ENCODE measurements at regions not wholly inside any gene's neighbourhood (a gene's known extent, or its start where the extent isn't known, plus 50 kb on each side); places are given as distances from the start of the nearest gene placed in this dataset.

DNA sequence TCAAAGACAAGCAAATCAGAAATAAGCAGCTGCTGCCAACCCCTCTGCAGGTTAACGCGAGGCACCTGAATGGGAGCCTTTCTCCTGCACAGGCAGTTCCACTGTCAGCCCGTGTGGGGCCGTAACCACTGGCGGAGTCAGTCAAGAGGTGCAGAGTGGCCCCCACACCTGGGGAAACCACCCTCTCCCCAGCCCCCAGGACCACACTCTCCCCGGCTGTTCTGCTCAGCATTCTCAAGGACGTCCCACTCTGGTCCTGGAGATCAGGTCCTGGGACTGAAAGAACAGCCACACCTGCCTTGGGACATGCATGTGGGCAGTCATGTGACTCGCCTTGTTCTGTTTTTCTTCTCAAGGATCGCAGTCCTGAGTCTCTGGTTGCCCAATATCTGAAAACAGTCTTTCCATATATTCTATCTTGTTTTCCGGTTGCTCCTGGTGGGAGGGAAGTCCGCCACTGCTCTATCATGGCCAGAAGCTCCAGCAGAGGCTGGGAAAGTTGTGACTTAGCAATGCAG, 252.5 kb downstream of the PTPRU start:
- Histone ChIP-seq H3K36me3 (ENCODE audit: low read depth) (no peaks in the 10 kb centered on the region), H3K4me3 (no peak overlapping the region), H3K9me3 (no peaks in the 10 kb centered on the region), H3K4me1 (ENCODE audit: low read depth) (no peaks in the 10 kb centered on the region)
- ATAC-seq: no peak
- TF ChIP-seq, protein P1, sequence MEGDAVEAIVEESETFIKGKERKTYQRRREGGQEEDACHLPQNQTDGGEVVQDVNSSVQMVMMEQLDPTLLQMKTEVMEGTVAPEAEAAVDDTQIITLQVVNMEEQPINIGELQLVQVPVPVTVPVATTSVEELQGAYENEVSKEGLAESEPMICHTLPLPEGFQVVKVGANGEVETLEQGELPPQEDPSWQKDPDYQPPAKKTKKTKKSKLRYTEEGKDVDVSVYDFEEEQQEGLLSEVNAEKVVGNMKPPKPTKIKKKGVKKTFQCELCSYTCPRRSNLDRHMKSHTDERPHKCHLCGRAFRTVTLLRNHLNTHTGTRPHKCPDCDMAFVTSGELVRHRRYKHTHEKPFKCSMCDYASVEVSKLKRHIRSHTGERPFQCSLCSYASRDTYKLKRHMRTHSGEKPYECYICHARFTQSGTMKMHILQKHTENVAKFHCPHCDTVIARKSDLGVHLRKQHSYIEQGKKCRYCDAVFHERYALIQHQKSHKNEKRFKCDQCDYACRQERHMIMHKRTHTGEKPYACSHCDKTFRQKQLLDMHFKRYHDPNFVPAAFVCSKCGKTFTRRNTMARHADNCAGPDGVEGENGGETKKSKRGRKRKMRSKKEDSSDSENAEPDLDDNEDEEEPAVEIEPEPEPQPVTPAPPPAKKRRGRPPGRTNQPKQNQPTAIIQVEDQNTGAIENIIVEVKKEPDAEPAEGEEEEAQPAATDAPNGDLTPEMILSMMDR (IDR thresholded peaks at IDR 0.05): no peak
- intact Hi-C loops (cut with DNase I, micrococcal nuclease): no loop called here
- no peak for DNase-seq

GRCh38 chr1:29488086-29488793, 251.9 kb downstream of the PTPRU start:
- no peaks in the 10 kb centered on the region for H3K4me1 ChIP-seq (ENCODE audit: low read depth)
- H3K4me3 ChIP-seq: no peak overlapping the region
- ATAC-seq (no peak), DNase-seq (no peak)
- intact Hi-C loops (cut with DNase I, micrococcal nuclease): no loop called here
- no peaks in the 10 kb centered on the region for H3K36me3 ChIP-seq (ENCODE audit: low read depth)
- TF ChIP-seq, protein P1 (IDR thresholded peaks at IDR 0.05): no peak
- no peaks in the 10 kb centered on the region for H3K9me3 ChIP-seq

DNA sequence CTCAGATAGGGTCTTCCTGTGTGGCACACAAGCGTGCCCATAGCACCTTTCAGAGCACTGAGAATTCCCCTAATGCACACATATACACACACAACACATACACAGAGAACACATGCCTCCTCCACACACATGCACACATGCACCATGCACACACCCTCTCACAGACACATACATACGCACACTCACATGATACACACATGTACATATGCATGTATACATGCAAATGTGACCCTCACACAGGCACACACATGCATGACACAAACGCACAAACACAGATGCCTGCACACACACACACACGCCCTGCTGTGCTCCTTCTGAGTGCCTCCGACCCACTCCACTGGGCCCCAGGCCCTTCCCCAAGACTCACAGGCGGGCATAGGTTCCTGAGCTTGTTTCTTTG, 251.0 kb downstream of the PTPRU start:
- ATAC-seq (no peak), DNase-seq (no peak)
- Histone ChIP-seq H3K4me3 (no peak overlapping the region), H3K4me1 (ENCODE audit: low read depth) (no peaks in the 10 kb centered on the region), H3K9me3 (no peaks in the 10 kb centered on the region), H3K36me3 (ENCODE audit: low read depth) (no peaks in the 10 kb centered on the region)
- TF ChIP-seq, protein P1 (IDR thresholded peaks at IDR 0.05): no peak
- intact Hi-C loops (cut with DNase I, micrococcal nuclease): no loop called here

- DNase-seq (no peak), ATAC-seq (no peak)
- H3K4me3 ChIP-seq: no peak overlapping the region
- no peaks in the 10 kb centered on the region for H3K4me1 ChIP-seq (ENCODE audit: low read depth)
- intact Hi-C loops (cut with DNase I, micrococcal nuclease): no loop called here
- TF ChIP-seq, protein P1 (IDR thresholded peaks at IDR 0.05): no peak
- H3K36me3 ChIP-seq (ENCODE audit: low read depth): no peaks in the 10 kb centered on the region
- H3K9me3 ChIP-seq: no peaks in the 10 kb centered on the region
Observed at GRCh38 chr1:29485096-29485925, 249.0 kb downstream of the PTPRU start.

DNA sequence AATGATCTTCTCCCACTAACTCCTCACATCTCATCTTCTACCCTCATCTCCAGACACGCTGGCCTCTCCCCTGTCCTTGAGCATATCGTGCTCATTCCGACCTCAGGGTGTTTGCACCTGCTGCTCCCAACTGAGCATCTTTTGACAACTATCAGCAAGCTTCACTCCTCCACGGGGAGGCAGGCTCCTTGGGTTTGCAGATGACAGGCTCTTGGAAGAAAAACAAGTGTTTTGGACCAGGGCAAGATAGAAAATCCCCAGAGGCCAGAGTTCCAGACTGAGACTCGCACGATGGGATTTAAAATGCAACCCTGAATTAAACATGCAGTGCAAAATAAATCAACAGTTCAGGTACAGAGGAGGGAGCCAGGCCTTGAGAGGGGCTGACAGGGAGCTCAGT, 246.7 kb downstream of the PTPRU start:
- TF ChIP-seq, protein P1 (IDR thresholded peaks at IDR 0.05): no peak
- ATAC-seq (no peak), DNase-seq (no peak)
- no peaks in the 10 kb centered on the region for H3K36me3 ChIP-seq (ENCODE audit: low read depth)
- H3K9me3 ChIP-seq: no peaks in the 10 kb centered on the region
- H3K4me1 ChIP-seq (ENCODE audit: low read depth): no peaks in the 10 kb centered on the region
- intact Hi-C loops (cut with DNase I, micrococcal nuclease): no loop called here
- no peak overlapping the region for H3K4me3 ChIP-seq

Measured in mucosa of descending colon (tissue), 3 donors.